Astrocyte (in vitro differentiated cells and primary cell): ENCODE measurements at regions not wholly inside any gene's neighbourhood (a gene's known extent, or its start where the extent isn't known, plus 50 kb on each side); places are given as distances from the start of the nearest gene placed in this dataset.

Experiments
- DNase-seq: peaks from one replicate; pipeline ENCODE4 v3.0.0-alpha.2; 2010; ENCODE audit warnings: low read depth
- FAIRE-seq: peaks from 2 replicates; lab custom pipeline; 2011; peaks lifted over from hg19 to GRCh38; lab: Jason Lieb, UNC
- H2AFZ ChIP-seq: 2 replicates; pipeline ENCODE4 v1.6.0; 2012; ENCODE audit warnings: low read depth, low read length, inconsistent platforms
- H3K27ac ChIP-seq: 2 replicates; pipeline ENCODE4 v1.5.1; 2011; ENCODE audit warnings: low read depth, low read length, inconsistent platforms
- H3K27me3 ChIP-seq: 2 replicates; pipeline ENCODE4 v1.6.0; 2011; ENCODE audit warnings: low read length, inconsistent platforms; ENCODE audit not compliant: insufficient read depth
- H3K36me3 ChIP-seq: 2 replicates; pipeline ENCODE4 v1.5.1; 2011; ENCODE audit warnings: low read length, inconsistent platforms; ENCODE audit not compliant: insufficient read depth
- H3K4me1 ChIP-seq: 2 replicates; pipeline ENCODE4 v1.5.1; 2011; ENCODE audit warnings: low read length, inconsistent platforms; ENCODE audit not compliant: insufficient read depth
- H3K4me2 ChIP-seq: 2 replicates; pipeline ENCODE4 v1.6.0; 2012; ENCODE audit warnings: low read length, inconsistent platforms
- H3K4me3 ChIP-seq: 2 replicates; pipeline ENCODE4 v1.5.1; 2011; ENCODE audit warnings: low read depth, mild to moderate bottlenecking, low read length, inconsistent platforms; ENCODE audit not compliant: insufficient read depth
- H3K79me2 ChIP-seq: 2 replicates; pipeline ENCODE4 v1.6.0; 2012; ENCODE audit warnings: mild to moderate bottlenecking, low read length, inconsistent platforms; ENCODE audit not compliant: insufficient read depth
- H3K9ac ChIP-seq: 2 replicates; pipeline ENCODE4 v1.6.0; 2012; ENCODE audit warnings: mild to moderate bottlenecking, low read length, inconsistent platforms
- H3K9me3 ChIP-seq: 2 replicates; pipeline ENCODE4 v1.5.1; 2012; ENCODE audit warnings: low read depth, mild to moderate bottlenecking, low read length, inconsistent platforms; ENCODE audit not compliant: insufficient read depth
- H4K20me1 ChIP-seq: 2 replicates; pipeline ENCODE4 v1.6.0; 2012; ENCODE audit warnings: low read length, inconsistent platforms; ENCODE audit not compliant: insufficient read depth
- H3K27ac Mint-ChIP-seq: one replicate; pipeline ENCODE4 v1.8.0; 2021; ENCODE audit warnings: mild to moderate bottlenecking, mixed read lengths; ENCODE audit not compliant: unreplicated experiment
- H3K27me3 Mint-ChIP-seq: one replicate; pipeline ENCODE4 v1.8.0; 2021; ENCODE audit warnings: low read depth, mixed read lengths; ENCODE audit not compliant: unreplicated experiment
- H3K36me3 Mint-ChIP-seq: one replicate; pipeline ENCODE4 v1.8.0; 2021; ENCODE audit warnings: low read depth, mixed read lengths; ENCODE audit not compliant: unreplicated experiment
- H3K4me1 Mint-ChIP-seq: one replicate; pipeline ENCODE4 v1.8.0; 2021; ENCODE audit warnings: low read depth, mixed read lengths; ENCODE audit not compliant: unreplicated experiment
- H3K4me3 Mint-ChIP-seq: one replicate; pipeline ENCODE4 v1.8.0; 2021; ENCODE audit warnings: mild to moderate bottlenecking, moderate library complexity, mixed read lengths; ENCODE audit not compliant: unreplicated experiment
- H3K9me3 Mint-ChIP-seq: one replicate; pipeline ENCODE4 v1.8.0; 2021; ENCODE audit warnings: mild to moderate bottlenecking, mixed read lengths; ENCODE audit not compliant: unreplicated experiment
- EZH2 ChIP-seq: IDR thresholded peaks from 2 replicates; pipeline ENCODE4 v1.6.1; 2012; ENCODE audit warnings: mild to moderate bottlenecking, low read length, inconsistent platforms; ENCODE audit not compliant: insufficient read depth
- TF ChIP-seq, protein P1 (sequence below): IDR thresholded peaks from 2 replicates; pipeline ENCODE4 v1.5.1; 2011; ENCODE audit warnings: low read depth, mild to moderate bottlenecking, inconsistent platforms, low read length, moderate library complexity; ENCODE audit not compliant: insufficient read depth

DNA sequence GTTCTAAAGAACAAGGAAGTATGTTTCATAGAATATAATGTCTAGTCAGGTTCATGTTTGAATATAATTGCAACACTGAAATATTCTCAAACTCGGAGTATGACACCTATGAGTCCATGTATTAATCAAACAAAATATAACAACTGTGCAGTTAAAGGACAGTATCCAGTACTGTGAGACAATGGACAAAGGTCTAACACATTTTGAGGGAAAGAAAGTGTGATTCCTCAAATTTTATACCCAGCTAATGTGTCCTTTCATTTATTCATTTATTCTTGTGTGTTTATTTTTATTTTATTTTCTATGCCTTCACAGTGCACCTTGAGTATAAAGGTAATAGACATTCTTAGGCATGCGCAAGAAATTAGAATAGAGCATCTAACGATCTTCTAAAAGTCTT lies 401.0 kb upstream of the ZFHX3 start:
- H3K9me3 Mint-ChIP-seq, result peaks cover 14% of the 10 kb centered on the region
- FAIRE-seq, result no peak
- no peaks in the 10 kb centered on the region for H3K27me3 ChIP-seq

DNA sequence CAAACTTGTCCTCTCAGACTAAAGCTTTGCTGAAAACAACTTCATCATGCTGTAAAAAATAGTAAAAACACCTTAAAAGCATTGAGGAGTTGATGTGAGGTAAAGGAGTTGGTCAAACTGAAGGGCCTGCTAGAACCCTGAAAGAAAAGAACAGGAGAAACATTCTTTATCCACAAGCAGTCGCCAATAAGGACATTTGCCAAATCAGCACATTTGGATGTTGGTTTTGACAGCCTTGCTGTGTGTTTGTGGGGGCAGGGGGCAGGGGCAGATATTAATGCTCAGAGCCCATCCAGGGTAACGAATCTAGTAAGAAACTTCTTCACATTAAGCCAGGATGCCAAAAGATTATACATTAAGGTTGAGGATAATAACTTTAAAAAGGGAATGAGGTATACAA lies 399.9 kb upstream of the ZFHX3 start:
- Histone ChIP-seq H3K9me3 (peaks cover 2% of the 10 kb centered on the region), H3K27ac (no peak overlapping the region), H3K4me1 (no peaks in the 10 kb centered on the region), H3K4me3 (no peak overlapping the region), H3K36me3 (no peaks in the 10 kb centered on the region), H3K79me2 (no peaks in the 10 kb centered on the region), H3K4me2 (no peak overlapping the region), H3K27me3 (no peaks in the 10 kb centered on the region), H3K9ac (no peak overlapping the region), H4K20me1 (no peaks in the 10 kb centered on the region), H2AFZ (no peak overlapping the region)
- Mint-ChIP-seq H3K9me3 (peaks cover 11% of the 10 kb centered on the region), H3K27ac (no peak overlapping the region), H3K4me1 (no peaks in the 10 kb centered on the region), H3K27me3 (peaks cover 2% of the 10 kb centered on the region), H3K4me3 (no peak overlapping the region), H3K36me3 (no peaks in the 10 kb centered on the region)
- TF ChIP-seq EZH2, result no peak
- TF ChIP-seq, protein P1, sequence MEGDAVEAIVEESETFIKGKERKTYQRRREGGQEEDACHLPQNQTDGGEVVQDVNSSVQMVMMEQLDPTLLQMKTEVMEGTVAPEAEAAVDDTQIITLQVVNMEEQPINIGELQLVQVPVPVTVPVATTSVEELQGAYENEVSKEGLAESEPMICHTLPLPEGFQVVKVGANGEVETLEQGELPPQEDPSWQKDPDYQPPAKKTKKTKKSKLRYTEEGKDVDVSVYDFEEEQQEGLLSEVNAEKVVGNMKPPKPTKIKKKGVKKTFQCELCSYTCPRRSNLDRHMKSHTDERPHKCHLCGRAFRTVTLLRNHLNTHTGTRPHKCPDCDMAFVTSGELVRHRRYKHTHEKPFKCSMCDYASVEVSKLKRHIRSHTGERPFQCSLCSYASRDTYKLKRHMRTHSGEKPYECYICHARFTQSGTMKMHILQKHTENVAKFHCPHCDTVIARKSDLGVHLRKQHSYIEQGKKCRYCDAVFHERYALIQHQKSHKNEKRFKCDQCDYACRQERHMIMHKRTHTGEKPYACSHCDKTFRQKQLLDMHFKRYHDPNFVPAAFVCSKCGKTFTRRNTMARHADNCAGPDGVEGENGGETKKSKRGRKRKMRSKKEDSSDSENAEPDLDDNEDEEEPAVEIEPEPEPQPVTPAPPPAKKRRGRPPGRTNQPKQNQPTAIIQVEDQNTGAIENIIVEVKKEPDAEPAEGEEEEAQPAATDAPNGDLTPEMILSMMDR, result no peak
- FAIRE-seq (no peak), DNase-seq (no peak)

More for the DNA sequence above, 401.0 kb upstream of the ZFHX3 start:
- Histone ChIP-seq H3K9ac (no peak overlapping the region), H3K9me3 (peaks cover 2% of the 10 kb centered on the region), H3K27ac (no peak overlapping the region), H3K4me1 (no peaks in the 10 kb centered on the region), H3K4me2 (no peak overlapping the region), H3K4me3 (no peak overlapping the region), H2AFZ (no peak overlapping the region), H3K36me3 (no peaks in the 10 kb centered on the region), H3K79me2 (no peaks in the 10 kb centered on the region), H4K20me1 (no peaks in the 10 kb centered on the region)
- H3K27me3 Mint-ChIP-seq, result peaks cover 2% of the 10 kb centered on the region
- no peak for DNase-seq
- no peaks in the 10 kb centered on the region for H3K4me1 Mint-ChIP-seq
- no peaks in the 10 kb centered on the region for H3K36me3 Mint-ChIP-seq
- TF ChIP-seq, protein P1, result no peak
- no peak for TF ChIP-seq EZH2
- H3K4me3 Mint-ChIP-seq, result no peak overlapping the region
- H3K27ac Mint-ChIP-seq, result no peak overlapping the region

DNA sequence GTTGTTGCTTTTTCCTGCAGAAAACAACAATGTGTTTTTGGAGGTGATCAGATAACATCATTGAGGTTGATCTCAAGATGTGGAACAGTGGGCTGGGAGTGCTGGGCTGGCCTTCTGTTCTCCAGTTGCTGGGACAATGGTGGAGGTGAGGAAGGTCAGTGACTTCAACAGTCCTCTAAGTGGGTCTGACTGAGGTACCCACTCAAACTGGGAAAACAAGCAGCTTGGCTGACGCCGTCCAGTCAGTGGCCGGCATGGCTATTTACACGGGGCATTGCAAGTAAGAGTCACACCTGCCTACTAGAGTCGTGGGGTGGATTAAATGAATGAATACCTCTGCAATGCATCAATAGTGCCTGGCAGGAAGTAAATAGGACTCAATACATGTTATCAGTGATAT lies 386.7 kb upstream of the ZFHX3 start:
- Histone ChIP-seq H3K9me3 (no peaks in the 10 kb centered on the region), H3K4me3 (no peak overlapping the region), H3K36me3 (no peaks in the 10 kb centered on the region), H3K79me2 (no peaks in the 10 kb centered on the region), H3K4me1 (no peaks in the 10 kb centered on the region), H3K27ac (no peak overlapping the region), H3K4me2 (no peak overlapping the region), H3K9ac (no peak overlapping the region), H3K27me3 (no peaks in the 10 kb centered on the region), H4K20me1 (no peaks in the 10 kb centered on the region), H2AFZ (no peak overlapping the region)
- Mint-ChIP-seq H3K4me1 (no peaks in the 10 kb centered on the region), H3K9me3 (no peaks in the 10 kb centered on the region), H3K4me3 (no peak overlapping the region), H3K27me3 (peaks cover 13% of the 10 kb centered on the region), H3K27ac (no peak overlapping the region), H3K36me3 (no peaks in the 10 kb centered on the region)
- DNase-seq (no peak), FAIRE-seq (no peak)
- TF ChIP-seq, protein P1, result no peak
- TF ChIP-seq EZH2, result no peak
